Colonic mucosa (tissue), 4 donors: ENCODE measurements at regions not wholly inside any gene's neighbourhood (a gene's known extent, or its start where the extent isn't known, plus 50 kb on each side); places are given as distances from the start of the nearest gene placed in this dataset.

Experiments
- DNase-seq: peaks from one replicate; pipeline ENCODE4 v3.0.0-alpha.2; 2020
- H3K27ac ChIP-seq: fragments of 200-600 bp; one replicate; pipeline ENCODE4 v1.8.0; 2021
- H3K27me3 ChIP-seq: fragments of 200-600 bp; one replicate; pipeline ENCODE4 v1.8.0; 2021
- H3K36me3 ChIP-seq: fragments of 200-600 bp; one replicate; pipeline ENCODE4 v1.8.0; 2021
- H3K4me1 ChIP-seq: fragments of 200-600 bp; one replicate; pipeline ENCODE4 v1.8.0; 2021; ENCODE audit warnings: mild to moderate bottlenecking
- H3K4me3 ChIP-seq: fragments of 200-600 bp; one replicate; pipeline ENCODE4 v1.8.0; 2021
- H3K9ac ChIP-seq, 2 donors: one replicate each; pipeline ENCODE4 v1.7.0; 2013; ENCODE audit warnings: control low read depth in 2 of 2, low read depth in 2 of 2, low read length in 2 of 2
- H3K9me3 ChIP-seq: fragments of 200-600 bp; one replicate; pipeline ENCODE4 v1.8.0; 2021
- intact Hi-C: fragments of 100-400 bp; cut with DNase I; formaldehyde crosslinking; loops from one replicate; pipeline ENCODE4 v1.14.1; 2022
- TF ChIP-seq, protein P1 (sequence below): fragments of 200-600 bp; IDR thresholded peaks from one replicate; pipeline ENCODE4 v1.8.0; 2022; ENCODE audit warnings: antibody characterized with exemption, mild to moderate bottlenecking
- donor health status: healthy.
- donor health status: DM: no; HTN: no; CAD: no.
- donor health status: DM: no; HTN: no; CAD: no.

DNA sequence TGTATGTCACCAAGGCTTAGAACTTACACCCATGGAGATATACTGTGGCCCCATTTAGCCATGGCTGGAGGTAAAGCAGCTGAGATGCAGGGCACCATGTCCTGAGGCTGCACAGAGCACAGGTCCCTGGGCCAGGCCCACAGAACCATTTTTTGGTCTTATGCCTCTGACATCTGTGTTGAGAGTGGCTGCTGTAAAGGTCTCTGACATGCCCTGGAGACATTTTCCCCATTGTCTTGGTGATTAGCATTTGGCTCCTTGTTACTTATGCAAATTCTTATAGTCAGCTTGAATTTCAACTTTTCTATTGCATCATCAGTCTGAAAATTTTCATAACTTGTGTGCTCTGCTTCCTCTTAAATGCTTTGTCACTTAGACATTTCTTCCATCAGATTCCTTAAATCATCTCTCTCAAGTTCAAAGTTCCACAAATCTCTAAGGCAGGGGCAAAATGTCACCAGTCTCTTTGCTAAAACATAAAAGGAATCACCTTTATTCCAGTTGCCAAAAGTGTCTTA lies 701.3 kb downstream of the EPHA3 start:
- H3K4me1 ChIP-seq = no peaks in the 10 kb centered on the region
- intact Hi-C loops = no loop called here
- H3K27ac ChIP-seq = no peak overlapping the region
- H3K9ac ChIP-seq = no peak overlapping the region
- no peak for DNase-seq
- TF ChIP-seq, protein P1, sequence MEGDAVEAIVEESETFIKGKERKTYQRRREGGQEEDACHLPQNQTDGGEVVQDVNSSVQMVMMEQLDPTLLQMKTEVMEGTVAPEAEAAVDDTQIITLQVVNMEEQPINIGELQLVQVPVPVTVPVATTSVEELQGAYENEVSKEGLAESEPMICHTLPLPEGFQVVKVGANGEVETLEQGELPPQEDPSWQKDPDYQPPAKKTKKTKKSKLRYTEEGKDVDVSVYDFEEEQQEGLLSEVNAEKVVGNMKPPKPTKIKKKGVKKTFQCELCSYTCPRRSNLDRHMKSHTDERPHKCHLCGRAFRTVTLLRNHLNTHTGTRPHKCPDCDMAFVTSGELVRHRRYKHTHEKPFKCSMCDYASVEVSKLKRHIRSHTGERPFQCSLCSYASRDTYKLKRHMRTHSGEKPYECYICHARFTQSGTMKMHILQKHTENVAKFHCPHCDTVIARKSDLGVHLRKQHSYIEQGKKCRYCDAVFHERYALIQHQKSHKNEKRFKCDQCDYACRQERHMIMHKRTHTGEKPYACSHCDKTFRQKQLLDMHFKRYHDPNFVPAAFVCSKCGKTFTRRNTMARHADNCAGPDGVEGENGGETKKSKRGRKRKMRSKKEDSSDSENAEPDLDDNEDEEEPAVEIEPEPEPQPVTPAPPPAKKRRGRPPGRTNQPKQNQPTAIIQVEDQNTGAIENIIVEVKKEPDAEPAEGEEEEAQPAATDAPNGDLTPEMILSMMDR = no peak
- no peaks in the 10 kb centered on the region for H3K27me3 ChIP-seq
- H3K4me3 ChIP-seq = no peak overlapping the region
- H3K36me3 ChIP-seq = no peaks in the 10 kb centered on the region
- H3K9me3 ChIP-seq = no peaks in the 10 kb centered on the region

DNA sequence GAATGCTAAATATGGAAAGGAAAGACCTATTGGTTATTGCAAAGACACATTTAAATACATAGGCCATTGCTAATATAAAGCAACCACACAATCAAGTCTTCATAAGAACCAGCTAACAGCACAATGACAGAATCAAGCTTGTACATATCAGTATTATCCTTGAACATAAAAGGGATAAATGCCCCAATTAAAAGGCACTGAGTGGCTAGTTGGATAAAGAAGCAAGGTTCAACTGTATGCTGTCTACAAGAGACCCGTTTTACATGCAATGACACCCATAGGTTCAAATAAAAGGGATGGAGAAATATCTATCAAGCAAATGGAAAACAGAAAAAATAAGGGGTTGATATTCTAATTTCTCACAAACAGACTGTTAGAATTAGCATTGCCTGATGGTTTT lies 706.1 kb downstream of the EPHA3 start:
- no peaks in the 10 kb centered on the region for H3K4me1 ChIP-seq
- H3K36me3 ChIP-seq = no peaks in the 10 kb centered on the region
- TF ChIP-seq, protein P1 = no peak

DNA sequence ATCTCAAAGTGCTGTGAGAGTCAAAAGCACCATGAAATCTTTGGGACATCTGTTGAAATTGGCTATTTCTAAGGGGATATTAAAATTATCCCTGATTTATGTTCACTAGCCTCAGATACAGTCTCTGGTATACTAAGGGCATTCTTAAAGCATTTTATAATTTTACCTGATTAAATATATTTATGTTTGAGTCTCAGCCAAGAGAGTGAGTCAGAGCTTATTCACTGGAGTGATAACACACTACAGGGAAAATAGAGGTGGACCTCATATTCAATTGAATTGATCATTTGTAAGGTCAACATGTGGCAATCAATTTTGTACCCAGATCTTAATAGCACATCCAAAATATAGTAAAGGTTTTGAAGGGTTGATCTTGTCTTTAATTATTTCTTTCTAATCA lies 733.6 kb downstream of the EPHA3 start:
- H3K36me3 ChIP-seq = no peaks in the 10 kb centered on the region
- no peak overlapping the region for H3K9ac ChIP-seq
- H3K4me1 ChIP-seq = no peaks in the 10 kb centered on the region
- intact Hi-C loops = no loop called here
- no peaks in the 10 kb centered on the region for H3K9me3 ChIP-seq
- H3K4me3 ChIP-seq = no peak overlapping the region
- TF ChIP-seq, protein P1 = no peak
- no peak overlapping the region for H3K27ac ChIP-seq
- H3K27me3 ChIP-seq = no peaks in the 10 kb centered on the region
- no peak for DNase-seq

More for the DNA sequence above, 706.1 kb downstream of the EPHA3 start:
- Histone ChIP-seq H3K27me3 (no peaks in the 10 kb centered on the region), H3K9me3 (no peaks in the 10 kb centered on the region), H3K27ac (no peak overlapping the region), H3K4me3 (no peak overlapping the region), H3K9ac (no peak overlapping the region)
- intact Hi-C loops = no loop called here
- DNase-seq = no peak

DNA sequence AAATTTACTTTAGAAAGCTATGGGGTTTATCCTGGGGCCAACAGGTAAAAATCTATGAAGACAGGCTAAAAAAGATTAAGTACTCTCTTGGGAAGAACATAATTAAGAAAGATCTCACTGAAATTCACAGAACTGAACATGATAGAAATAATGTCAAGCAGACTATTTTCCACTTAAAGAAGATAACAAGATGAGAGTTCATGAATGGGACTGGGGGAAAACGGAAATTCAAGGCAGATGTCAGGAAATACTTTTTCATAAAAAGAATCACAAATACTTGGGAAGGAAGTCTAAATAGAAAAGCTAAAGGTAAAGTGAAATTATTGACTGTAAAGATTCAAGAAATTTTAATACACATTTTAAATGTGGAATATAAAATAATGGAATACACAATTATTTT lies 737.6 kb downstream of the EPHA3 start:
- Histone ChIP-seq H3K27ac (no peak overlapping the region), H3K4me3 (no peak overlapping the region), H3K36me3 (no peaks in the 10 kb centered on the region), H3K27me3 (no peaks in the 10 kb centered on the region), H3K4me1 (no peaks in the 10 kb centered on the region), H3K9ac (no peak overlapping the region), H3K9me3 (no peaks in the 10 kb centered on the region)
- TF ChIP-seq, protein P1 = no peak
- intact Hi-C loops = no loop called here
- DNase-seq = no peak

DNA sequence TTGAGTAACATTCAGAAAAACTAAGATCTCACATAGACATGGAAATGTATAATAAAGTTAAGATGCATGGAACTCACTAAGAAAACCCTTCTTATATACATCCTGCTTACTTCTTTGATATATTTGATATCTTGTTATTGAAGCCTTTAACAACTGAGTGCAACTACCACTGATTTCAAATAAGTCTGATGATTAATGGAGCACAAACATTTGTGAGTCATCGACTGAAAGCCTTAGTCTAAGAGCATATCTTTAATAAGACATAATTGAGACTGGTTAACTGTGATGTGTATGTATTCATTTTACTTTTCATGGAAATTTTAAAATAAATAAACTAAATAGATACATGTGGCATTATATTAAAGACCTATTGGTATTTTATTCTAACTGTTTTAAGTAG lies 740.5 kb downstream of the EPHA3 start:
- H3K36me3 ChIP-seq = no peaks in the 10 kb centered on the region
- intact Hi-C loops = no loop called here
- H3K4me1 ChIP-seq = no peaks in the 10 kb centered on the region
- H3K27me3 ChIP-seq = no peaks in the 10 kb centered on the region
- TF ChIP-seq, protein P1 = no peak
- DNase-seq = no peak
- H3K4me3 ChIP-seq = no peak overlapping the region
- H3K9ac ChIP-seq = no peak overlapping the region
- H3K27ac ChIP-seq = no peak overlapping the region
- H3K9me3 ChIP-seq = no peaks in the 10 kb centered on the region
